ENCODE measurements at regions not wholly inside any gene's neighbourhood (a gene's known extent, or its start where the extent isn't known, plus 50 kb on each side); places are given as distances from the start of the nearest gene placed in this dataset.

DNA sequence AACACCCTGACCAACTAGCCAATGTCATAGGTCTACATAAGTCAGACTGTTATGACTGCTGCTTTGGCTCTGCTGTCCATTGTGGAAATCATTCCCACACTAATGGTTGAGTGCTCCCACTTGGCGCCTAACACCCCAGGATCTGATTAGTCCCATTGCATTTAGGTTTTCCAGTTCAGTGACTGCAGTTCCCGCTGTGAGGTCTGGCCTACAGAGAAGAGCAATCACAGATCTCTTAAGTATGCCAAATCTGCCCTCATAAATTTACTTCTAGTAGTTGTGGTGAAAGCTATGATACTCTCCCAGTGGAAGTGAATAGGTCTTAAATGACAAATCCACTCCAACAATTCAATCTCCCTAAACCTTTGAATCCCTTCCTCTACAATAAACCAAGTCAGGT, 77.3 kb upstream of the IL2 start:
- TF ChIP-seq CTCF (conservative IDR thresholded peaks at IDR 0.05; ENCODE audit: control insufficient read depth, insufficient read depth, low read depth, low read length): no peak
- DNase-seq (ENCODE audit: low read depth): no peak
- no peak overlapping the region for H3K4me3 ChIP-seq (ENCODE audit: control insufficient read depth, low read depth, low read length)

GRCh38 chr4:122532766-122533165, 76.2 kb upstream of the IL2 start:
- TF ChIP-seq CTCF (conservative IDR thresholded peaks at IDR 0.05; ENCODE audit: control insufficient read depth, insufficient read depth, low read depth, low read length): no peak
- no peak overlapping the region for H3K4me3 ChIP-seq (ENCODE audit: control insufficient read depth, low read depth, low read length)
- DNase-seq (ENCODE audit: low read depth): no peak

- no peak overlapping the region for H3K4me3 ChIP-seq (ENCODE audit: control insufficient read depth, low read depth, low read length)
- no peak for TF ChIP-seq CTCF (conservative IDR thresholded peaks at IDR 0.05; ENCODE audit: control insufficient read depth, insufficient read depth, low read depth, low read length)
- no peak for DNase-seq (ENCODE audit: low read depth)
Measured at GRCh38 chr4:122531514-122531913, 75.0 kb upstream of the IL2 start.

DNA sequence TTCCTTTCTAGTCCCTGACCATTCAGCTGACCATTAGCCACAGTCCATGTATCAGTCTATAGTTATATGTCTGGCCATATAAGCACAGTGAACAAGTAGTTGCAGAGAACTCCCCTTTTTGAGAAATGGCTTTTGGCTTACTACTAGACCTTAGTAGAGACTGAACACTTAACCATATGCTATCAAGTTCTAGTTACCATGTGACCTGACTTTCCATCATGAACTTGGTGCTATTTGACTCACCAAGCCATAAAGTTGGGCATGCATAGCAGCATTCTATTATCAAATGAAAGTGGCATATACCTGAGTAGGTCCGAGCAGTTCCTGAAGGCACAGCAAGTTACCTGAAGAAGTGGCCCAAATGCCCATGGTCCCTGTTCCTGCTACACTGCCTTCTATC, 74.5 kb upstream of the IL2 start:
- no peak for TF ChIP-seq CTCF (conservative IDR thresholded peaks at IDR 0.05; ENCODE audit: control insufficient read depth, insufficient read depth, low read depth, low read length)
- DNase-seq (ENCODE audit: low read depth): no peak
- H3K4me3 ChIP-seq (ENCODE audit: control insufficient read depth, low read depth, low read length): no peak overlapping the region

GRCh38 chr4:122528879-122529278, 72.4 kb upstream of the IL2 start:
- TF ChIP-seq CTCF (conservative IDR thresholded peaks at IDR 0.05; ENCODE audit: control insufficient read depth, insufficient read depth, low read depth, low read length): no peak
- H3K4me3 ChIP-seq (ENCODE audit: control insufficient read depth, low read depth, low read length): no peak overlapping the region
- DNase-seq (ENCODE audit: low read depth): no peak

- DNase-seq (ENCODE audit: low read depth): peak; percentile 60
- no peak for TF ChIP-seq CTCF (conservative IDR thresholded peaks at IDR 0.05; ENCODE audit: control insufficient read depth, insufficient read depth, low read depth, low read length)
- no peak overlapping the region for H3K4me3 ChIP-seq (ENCODE audit: control insufficient read depth, low read depth, low read length)
Measured at GRCh38 chr4:122525865-122526264, 69.3 kb upstream of the IL2 start.

- no peak for DNase-seq (ENCODE audit: low read depth)
- no peak for TF ChIP-seq CTCF (conservative IDR thresholded peaks at IDR 0.05; ENCODE audit: control insufficient read depth, insufficient read depth, low read depth, low read length)
- no peak overlapping the region for H3K4me3 ChIP-seq (ENCODE audit: control insufficient read depth, low read depth, low read length)
Measured at GRCh38 chr4:122524176-122524575, 67.7 kb upstream of the IL2 start.

Data from fibroblast of mammary gland (primary cell).